ENCODE measurements at regions not wholly inside any gene's neighbourhood (a gene's known extent, or its start where the extent isn't known, plus 50 kb on each side); places are given as distances from the start of the nearest gene placed in this dataset.

DNA sequence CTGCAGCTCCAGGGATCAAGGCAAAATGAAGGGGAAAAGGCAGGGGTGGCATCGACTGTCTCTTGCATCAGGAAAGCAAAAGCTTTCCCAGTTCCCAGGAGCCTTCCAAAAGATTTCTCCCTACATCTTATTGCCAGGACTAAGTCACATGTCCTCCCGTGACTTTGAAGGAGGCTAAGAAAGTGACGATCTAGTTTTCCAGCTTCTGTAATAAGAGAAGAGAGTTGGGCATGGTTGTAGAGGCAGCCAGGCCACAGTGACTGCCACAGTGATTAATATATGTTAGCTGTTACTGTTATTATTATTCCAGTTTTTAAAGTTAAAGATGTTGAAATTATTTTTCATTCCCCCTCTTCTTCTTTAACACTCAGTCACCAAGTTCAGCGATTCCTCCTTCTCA, 77.1 kb downstream of the RMI1 start:
- ChIA-PET CTCF (no interaction called here), RAD21 (ENCODE audit: low non-redundant PET in 1 of 2, low total read pairs in 2 of 2, uncharacterized antibody in 2 of 2, unreplicated experiment in 2 of 2) (no interaction called here), POLR2A (no interaction called here)
- Histone ChIP-seq H3K79me2 (ENCODE audit: insufficient read depth, low read length) (no peaks in the 10 kb centered on the region), H4K20me1 (ENCODE audit: insufficient read depth) (no peaks in the 10 kb centered on the region), H3K4me1 (ENCODE audit: control insufficient read depth in 1 of 2, insufficient read depth in 2 of 2, low read length in 2 of 2) (no peaks in the 10 kb centered on the region), H3K9me2 (ENCODE audit: insufficient read depth) (no peaks in the 10 kb centered on the region), H3K4me3 (replicated peaks in 1 of 2; ENCODE audit: low read depth in 1 of 2, low read length in 2 of 2) (no peak overlapping the region), H3K36me3 (ENCODE audit: control insufficient read depth in 1 of 2, insufficient read depth in 2 of 2, low read length in 2 of 2) (no peaks in the 10 kb centered on the region), H3K27me3 (ENCODE audit: insufficient read depth, low read length) (no peaks in the 10 kb centered on the region), H3K27ac (ENCODE audit: low read depth, low read length) (no peak overlapping the region), H3K4me2 (ENCODE audit: low read length) (no peak overlapping the region), H3K9me3 (ENCODE audit: control insufficient read depth in 1 of 2, insufficient read depth in 1 of 2, low read depth in 1 of 2, low read length in 2 of 2) (no peaks in the 10 kb centered on the region), H2AFZ (ENCODE audit: low read depth, low read length, poor library complexity, severe bottlenecking) (no peak overlapping the region), H3K9ac (ENCODE audit: low read length) (no peak overlapping the region)
- ATAC-seq, result no peak
- intact Hi-C loops (cut with micrococcal nuclease), result no loop called here
- no TSS peak for BruUV-seq (replicated peaks)
- no peak for DNase-seq (ENCODE audit: low read depth, low spot score)
- TF ChIP-seq POLR2A (IDR thresholded peaks at IDR 0.05; ENCODE audit: borderline replicate concordance, extremely low read depth, insufficient read depth, insufficient read length), result no peak
- TF ChIP-seq SRF (IDR thresholded peaks at IDR 0.05; ENCODE audit: low read depth), result no peak
- TF ChIP-seq CTCF (IDR thresholded peaks at IDR 0.05 in 2 of 3, conservative IDR thresholded peaks at IDR 0.05 in 1 of 3; ENCODE audit: borderline replicate concordance in 1 of 3, insufficient read depth in 1 of 3, low read depth in 2 of 3, low read length in 2 of 3), result no peak
- TF ChIP-seq EZH2phosphoT487 (IDR thresholded peaks at IDR 0.05; ENCODE audit: borderline replicate concordance), result no peak
- TF ChIP-seq EGR1 (IDR thresholded peaks at IDR 0.05; ENCODE audit: low read depth), result no peak
- TF ChIP-seq FOSL1 (IDR thresholded peaks at IDR 0.05; ENCODE audit: low read depth), result no peak
- TF ChIP-seq YY1 (IDR thresholded peaks at IDR 0.05; ENCODE audit: extremely low read depth, insufficient replicate concordance, low read depth, low read length), result no peak
- TF ChIP-seq EZH2 (IDR thresholded peaks at IDR 0.05), result no peak
- TF ChIP-seq ELF1 (IDR thresholded peaks at IDR 0.05; ENCODE audit: borderline replicate concordance, low read depth), result no peak
- no peak for TF ChIP-seq CEBPB (IDR thresholded peaks at IDR 0.05; ENCODE audit: low read depth)

DNA sequence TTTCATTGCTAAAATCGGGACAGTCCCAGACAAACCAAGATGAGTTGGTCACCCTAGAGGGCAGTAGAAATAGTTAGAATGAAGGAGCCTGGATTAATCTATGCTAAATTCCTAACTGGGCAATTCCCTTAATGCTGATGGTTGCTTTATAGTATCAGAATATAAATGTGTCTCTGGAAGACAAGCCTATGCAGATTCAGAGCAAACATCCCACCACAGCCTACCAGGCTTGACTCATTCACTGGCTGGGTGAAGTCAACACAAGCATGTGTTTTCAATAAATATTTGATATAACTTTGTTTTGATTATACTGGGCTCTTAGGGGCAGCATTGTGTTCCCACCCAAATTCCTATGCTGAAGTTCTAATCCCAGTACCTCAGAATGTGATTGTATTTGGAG, 79.3 kb downstream of the RMI1 start:
- H3K9me3 ChIP-seq (ENCODE audit: control insufficient read depth in 1 of 2, insufficient read depth in 1 of 2, low read depth in 1 of 2, low read length in 2 of 2), result no peaks in the 10 kb centered on the region
- peaks cover 3% of the 10 kb centered on the region; the same call in 1 of the 2 replicates for H3K9me2 ChIP-seq (ENCODE audit: insufficient read depth)
- ChIA-PET POLR2A (no interaction called here), CTCF (no interaction called here), RAD21 (ENCODE audit: low non-redundant PET in 1 of 2, low total read pairs in 2 of 2, uncharacterized antibody in 2 of 2, unreplicated experiment in 2 of 2) (no interaction called here)
- H3K4me3 ChIP-seq (replicated peaks in 1 of 2; ENCODE audit: low read depth in 1 of 2, low read length in 2 of 2), result no peak overlapping the region
- no peak overlapping the region for H2AFZ ChIP-seq (ENCODE audit: low read depth, low read length, poor library complexity, severe bottlenecking)
- H3K4me2 ChIP-seq (ENCODE audit: low read length), result no peak overlapping the region
- H3K79me2 ChIP-seq (ENCODE audit: insufficient read depth, low read length), result no peaks in the 10 kb centered on the region
- no peaks in the 10 kb centered on the region for H3K27me3 ChIP-seq (ENCODE audit: insufficient read depth, low read length)
- H3K9ac ChIP-seq (ENCODE audit: low read length), result no peak overlapping the region
- no peaks in the 10 kb centered on the region for H3K36me3 ChIP-seq (ENCODE audit: control insufficient read depth in 1 of 2, insufficient read depth in 2 of 2, low read length in 2 of 2)
- no peak for ATAC-seq
- TF ChIP-seq YY1 (IDR thresholded peaks at IDR 0.05; ENCODE audit: extremely low read depth, insufficient replicate concordance, low read depth, low read length) (no peak), POLR2A (IDR thresholded peaks at IDR 0.05; ENCODE audit: borderline replicate concordance, extremely low read depth, insufficient read depth, insufficient read length) (no peak), SRF (IDR thresholded peaks at IDR 0.05; ENCODE audit: low read depth) (no peak), ZNF274 (IDR thresholded peaks at IDR 0.05; ENCODE audit: low read depth, low read length) (no peak), MAX (IDR thresholded peaks at IDR 0.05) (no peak), FOSL1 (IDR thresholded peaks at IDR 0.05; ENCODE audit: low read depth) (no peak), SP1 (IDR thresholded peaks at IDR 0.05; ENCODE audit: low read depth) (no peak), SIN3A (IDR thresholded peaks at IDR 0.05; ENCODE audit: low read depth) (no peak)
- TF ChIP-seq, protein P1, sequence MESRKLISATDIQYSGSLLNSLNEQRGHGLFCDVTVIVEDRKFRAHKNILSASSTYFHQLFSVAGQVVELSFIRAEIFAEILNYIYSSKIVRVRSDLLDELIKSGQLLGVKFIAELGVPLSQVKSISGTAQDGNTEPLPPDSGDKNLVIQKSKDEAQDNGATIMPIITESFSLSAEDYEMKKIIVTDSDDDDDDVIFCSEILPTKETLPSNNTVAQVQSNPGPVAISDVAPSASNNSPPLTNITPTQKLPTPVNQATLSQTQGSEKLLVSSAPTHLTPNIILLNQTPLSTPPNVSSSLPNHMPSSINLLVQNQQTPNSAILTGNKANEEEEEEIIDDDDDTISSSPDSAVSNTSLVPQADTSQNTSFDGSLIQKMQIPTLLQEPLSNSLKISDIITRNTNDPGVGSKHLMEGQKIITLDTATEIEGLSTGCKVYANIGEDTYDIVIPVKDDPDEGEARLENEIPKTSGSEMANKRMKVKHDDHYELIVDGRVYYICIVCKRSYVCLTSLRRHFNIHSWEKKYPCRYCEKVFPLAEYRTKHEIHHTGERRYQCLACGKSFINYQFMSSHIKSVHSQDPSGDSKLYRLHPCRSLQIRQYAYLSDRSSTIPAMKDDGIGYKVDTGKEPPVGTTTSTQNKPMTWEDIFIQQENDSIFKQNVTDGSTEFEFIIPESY (IDR thresholded peaks at IDR 0.05; ENCODE audit: extremely low read depth, insufficient replicate concordance, low read length), result no peak
- no peak overlapping the region for H3K27ac ChIP-seq (ENCODE audit: low read depth, low read length)
- no TSS peak for BruUV-seq (replicated peaks)
- no peaks in the 10 kb centered on the region for H4K20me1 ChIP-seq (ENCODE audit: insufficient read depth)
- no peaks in the 10 kb centered on the region for H3K4me1 ChIP-seq (ENCODE audit: control insufficient read depth in 1 of 2, insufficient read depth in 2 of 2, low read length in 2 of 2)
- intact Hi-C loops (cut with micrococcal nuclease), result no loop called here
- no peak for DNase-seq (ENCODE audit: low read depth, low spot score)

Data from HCT116 (cell line).